Cardiac fibroblast (primary cell): ENCODE measurements at regions not wholly inside any gene's neighbourhood (a gene's known extent, or its start where the extent isn't known, plus 50 kb on each side); places are given as distances from the start of the nearest gene placed in this dataset.

Source experiments
- DNase-seq, 2 donors: peaks; one replicate each; pipeline versions ENCODE4 v3.0.0 to v3.0.0-alpha.2; 2010; ENCODE audit warnings: low read depth in 2 of 2
- H3K4me3 ChIP-seq, 2 donors: replicated peaks in 1 of 2; 1 replicate in 1 of 2; 2 replicates in 1 of 2; pipeline ENCODE4 v1.5.1; 2011; ENCODE audit warnings: low read depth in 2 of 2, low read length in 2 of 2, mild to moderate bottlenecking in 2 of 2, moderate library complexity in 1 of 2
- TF ChIP-seq, protein P1 (sequence below): IDR thresholded peaks from one replicate; pipeline ENCODE4 v1.5.1; 2011; ENCODE audit warnings: low read depth, mild to moderate bottlenecking, low read length, inconsistent platforms

DNA sequence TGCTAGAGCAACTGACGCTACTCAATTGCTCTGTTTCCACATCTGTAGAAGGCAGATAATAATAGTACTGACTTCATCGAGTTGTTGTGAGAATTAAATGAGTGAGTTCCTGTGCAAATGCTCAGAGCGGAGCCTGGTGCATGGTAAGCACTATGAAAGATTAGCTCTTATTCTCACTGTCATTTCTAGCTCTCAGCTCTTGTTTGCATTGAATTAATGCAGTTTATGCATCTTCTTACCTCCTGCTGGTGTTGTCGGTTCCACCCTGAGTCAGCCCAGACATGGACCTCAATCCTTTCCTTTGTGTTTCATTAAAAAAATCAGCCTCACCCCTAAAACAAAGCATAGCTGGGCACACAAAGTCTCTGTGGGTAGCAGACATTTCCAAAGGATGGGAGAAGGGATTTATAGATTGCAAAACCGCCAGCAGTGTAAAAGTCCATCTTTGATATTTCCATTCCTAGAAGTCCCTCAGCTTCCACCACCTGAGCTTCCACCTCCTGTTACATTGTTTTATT, 254.4 kb upstream of the CSF3R start:
- no peak overlapping the region for H3K4me3 ChIP-seq
- TF ChIP-seq, protein P1, sequence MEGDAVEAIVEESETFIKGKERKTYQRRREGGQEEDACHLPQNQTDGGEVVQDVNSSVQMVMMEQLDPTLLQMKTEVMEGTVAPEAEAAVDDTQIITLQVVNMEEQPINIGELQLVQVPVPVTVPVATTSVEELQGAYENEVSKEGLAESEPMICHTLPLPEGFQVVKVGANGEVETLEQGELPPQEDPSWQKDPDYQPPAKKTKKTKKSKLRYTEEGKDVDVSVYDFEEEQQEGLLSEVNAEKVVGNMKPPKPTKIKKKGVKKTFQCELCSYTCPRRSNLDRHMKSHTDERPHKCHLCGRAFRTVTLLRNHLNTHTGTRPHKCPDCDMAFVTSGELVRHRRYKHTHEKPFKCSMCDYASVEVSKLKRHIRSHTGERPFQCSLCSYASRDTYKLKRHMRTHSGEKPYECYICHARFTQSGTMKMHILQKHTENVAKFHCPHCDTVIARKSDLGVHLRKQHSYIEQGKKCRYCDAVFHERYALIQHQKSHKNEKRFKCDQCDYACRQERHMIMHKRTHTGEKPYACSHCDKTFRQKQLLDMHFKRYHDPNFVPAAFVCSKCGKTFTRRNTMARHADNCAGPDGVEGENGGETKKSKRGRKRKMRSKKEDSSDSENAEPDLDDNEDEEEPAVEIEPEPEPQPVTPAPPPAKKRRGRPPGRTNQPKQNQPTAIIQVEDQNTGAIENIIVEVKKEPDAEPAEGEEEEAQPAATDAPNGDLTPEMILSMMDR = no peak
- DNase-seq = no peak

- DNase-seq = no peak
- TF ChIP-seq, protein P1 = no peak
- H3K4me3 ChIP-seq = no peak overlapping the region
Measured at GRCh38 chr1:36735939-36736730, 253.4 kb upstream of the CSF3R start.

GRCh38 chr1:36735436-36735835, 252.7 kb upstream of the CSF3R start:
- DNase-seq = no peak
- no peak overlapping the region for H3K4me3 ChIP-seq
- TF ChIP-seq, protein P1 = no peak

DNA sequence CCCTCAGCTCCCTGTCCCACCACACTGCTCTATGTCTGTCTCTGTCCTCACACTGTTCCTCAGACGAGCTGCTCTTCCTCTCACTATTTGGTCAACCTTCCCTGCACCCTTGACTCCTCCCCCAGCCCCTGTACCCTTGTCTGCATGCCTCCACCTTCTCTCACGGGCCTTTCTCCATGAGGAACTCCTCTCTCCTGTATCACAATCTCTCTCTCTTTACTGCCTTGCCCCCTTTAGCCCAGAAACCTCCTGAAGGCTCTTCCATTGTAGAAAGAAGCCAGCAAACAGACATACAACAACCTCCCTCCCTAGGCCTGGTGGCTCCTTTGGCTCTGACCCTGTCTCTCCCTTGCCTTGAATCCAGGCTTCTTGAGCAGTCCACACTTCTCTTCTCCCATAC, 251.6 kb upstream of the CSF3R start:
- no peak for DNase-seq
- TF ChIP-seq, protein P1 = no peak
- no peak overlapping the region for H3K4me3 ChIP-seq

- no peak for DNase-seq
- no peak overlapping the region for H3K4me3 ChIP-seq
- TF ChIP-seq, protein P1 = no peak
Measured at GRCh38 chr1:36733748-36734147, 251.0 kb upstream of the CSF3R start.

- TF ChIP-seq, protein P1 = no peak
Measured at GRCh38 chr1:36732015-36732356, 249.3 kb upstream of the CSF3R start.

More at GRCh38 chr1:36732015-36732356, 249.3 kb upstream of the CSF3R start:
- no peak overlapping the region for H3K4me3 ChIP-seq
- DNase-seq = no peak
